Thymus (tissue), 11 donors: ENCODE measurements at regions not wholly inside any gene's neighbourhood (a gene's known extent, or its start where the extent isn't known, plus 50 kb on each side); places are given as distances from the start of the nearest gene placed in this dataset.

Experiments used
- DNase-seq, 9 donors: peaks; one replicate each; pipeline ENCODE4 v3.0.0-alpha.2; 2013; ENCODE audit warnings: low spot score in 9 of 9, low read depth in 6 of 9, missing footprints in 1 of 9
- H3K27ac ChIP-seq, 2 donors: one replicate each; pipeline ENCODE4 v1.5.1; 2013; ENCODE audit warnings: control low read depth in 1 of 2, low read depth in 1 of 2, low read length in 1 of 2, mild to moderate bottlenecking in 1 of 2, moderate library complexity in 1 of 2
- H3K27me3 ChIP-seq, 2 donors: one replicate each; pipeline ENCODE4 v1.5.1; 2013; ENCODE audit warnings: low read length in 1 of 2; ENCODE audit not compliant: control insufficient read depth in 2 of 2, insufficient read depth in 1 of 2
- H3K36me3 ChIP-seq, 2 donors: one replicate each; pipeline ENCODE4 v1.5.1; 2013; ENCODE audit warnings: low read length in 1 of 2, mild to moderate bottlenecking in 1 of 2, moderate library complexity in 1 of 2; ENCODE audit not compliant: control insufficient read depth in 2 of 2, insufficient read depth in 2 of 2
- H3K4me1 ChIP-seq, 2 donors: one replicate each; pipeline ENCODE4 v1.5.1; 2013; ENCODE audit warnings: low read length in 2 of 2; ENCODE audit not compliant: control insufficient read depth in 2 of 2, insufficient read depth in 2 of 2
- H3K4me3 ChIP-seq, 2 donors: one replicate each; pipeline ENCODE4 v1.5.1; 2013; ENCODE audit warnings: low read length in 2 of 2, control low read depth in 1 of 2, mild to moderate bottlenecking in 1 of 2
- H3K9me3 ChIP-seq, 2 donors: one replicate each; pipeline ENCODE4 v1.5.1; 2013; ENCODE audit warnings: low read length in 1 of 2, mild to moderate bottlenecking in 1 of 2; ENCODE audit not compliant: control insufficient read depth in 2 of 2, insufficient read depth in 1 of 2
- WGBS: extraction: QIAGEN DNeasy Blood & Tissue Kit; methylation state at CpG from one replicate; pipeline ENCODE4 v1.1.7; 2013; 5-methylcytosine and 5-hydroxymethylcytosine counted together
- donor health status: healthy.

DNA sequence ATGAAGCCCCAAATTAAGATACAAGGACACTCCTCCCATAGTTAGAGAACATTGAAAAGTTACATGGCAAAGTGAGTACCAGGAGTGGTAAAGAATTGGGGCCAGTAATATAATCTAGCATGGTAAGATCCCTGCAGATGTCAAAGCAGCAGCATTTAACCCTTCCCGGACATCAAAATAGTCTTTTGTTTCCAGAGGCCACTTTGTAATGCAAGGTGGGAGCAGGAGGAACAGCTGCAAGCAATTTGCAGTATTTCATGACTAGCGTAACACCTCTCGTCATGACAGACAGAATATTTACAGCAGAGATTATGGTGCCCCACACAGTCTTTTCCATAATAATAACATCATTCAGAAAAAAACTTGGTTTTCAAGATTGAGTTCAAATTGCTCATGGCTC is 123.2 kb upstream of the VGLL2 start:
- H3K9me3 ChIP-seq = peaks cover 0 to 7% of the 10 kb centered on the region in 2 donors
- H3K36me3 ChIP-seq = no peaks in the 10 kb centered on the region
- H3K4me3 ChIP-seq = no peak overlapping the region
- WGBS = 80% methylated on average over 3 of the region's 3 CpGs
- no peaks in the 10 kb centered on the region for H3K4me1 ChIP-seq
- H3K27ac ChIP-seq = no peak overlapping the region
- no peak for DNase-seq
- H3K27me3 ChIP-seq = no peaks in the 10 kb centered on the region

GRCh38 chr6:117142995-117143394 is 122.4 kb upstream of the VGLL2 start:
- no peak overlapping the region for H3K27ac ChIP-seq
- no peak overlapping the region for H3K4me3 ChIP-seq
- no peak for DNase-seq
- no peaks in the 10 kb centered on the region for H3K36me3 ChIP-seq
- no peaks in the 10 kb centered on the region for H3K27me3 ChIP-seq
- H3K9me3 ChIP-seq = peaks cover 0 to 7% of the 10 kb centered on the region in 2 donors
- 96% methylated on average over 1 of the region's 1 CpG for WGBS
- H3K4me1 ChIP-seq = no peaks in the 10 kb centered on the region

- DNase-seq = no peak
- H3K4me1 ChIP-seq = no peaks in the 10 kb centered on the region
- H3K4me3 ChIP-seq = no peak overlapping the region
- no peaks in the 10 kb centered on the region for H3K27me3 ChIP-seq
- WGBS = 54% methylated on average over 2 of the region's 2 CpGs
- no peak overlapping the region for H3K27ac ChIP-seq
- H3K36me3 ChIP-seq = no peaks in the 10 kb centered on the region
- H3K9me3 ChIP-seq = peaks cover 0 to 7% of the 10 kb centered on the region in 2 donors
Observed at GRCh38 chr6:117143647-117144046, 121.7 kb upstream of the VGLL2 start.

GRCh38 chr6:117145940-117146339 is 119.4 kb upstream of the VGLL2 start:
- Histone ChIP-seq H3K9me3 (peaks cover 0 to 14% of the 10 kb centered on the region in 2 donors), H3K36me3 (no peaks in the 10 kb centered on the region), H3K27ac (no peak overlapping the region), H3K4me1 (no peaks in the 10 kb centered on the region), H3K27me3 (no peaks in the 10 kb centered on the region), H3K4me3 (no peak overlapping the region)
- DNase-seq = no peak
- WGBS = 81% methylated on average over 2 of the region's 2 CpGs

DNA sequence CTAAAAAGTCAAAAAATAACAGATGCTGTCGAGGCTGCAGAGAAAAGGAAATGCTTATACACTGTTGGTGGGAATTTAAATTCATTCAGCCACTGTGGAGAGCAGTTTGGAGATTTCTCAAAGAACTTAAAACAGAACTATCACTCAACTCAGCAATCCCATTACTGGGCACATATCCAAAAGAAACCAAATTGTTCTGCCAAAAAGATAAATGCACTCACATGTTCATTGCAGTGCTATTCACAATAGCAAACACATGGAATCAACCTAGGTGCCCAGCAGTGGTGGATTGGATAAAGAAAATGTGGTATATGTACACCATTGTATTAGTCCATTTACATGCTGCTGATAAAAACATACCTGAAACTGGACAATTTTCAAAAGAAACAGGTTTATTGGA is 116.0 kb upstream of the VGLL2 start:
- H3K27ac ChIP-seq = no peak overlapping the region
- no peak overlapping the region for H3K4me3 ChIP-seq
- no peaks in the 10 kb centered on the region for H3K36me3 ChIP-seq
- H3K4me1 ChIP-seq = no peaks in the 10 kb centered on the region
- 20% methylated on average over 1 of the region's 1 CpG for WGBS
- DNase-seq = no peak
- no peaks in the 10 kb centered on the region for H3K27me3 ChIP-seq
- H3K9me3 ChIP-seq = peaks cover 0 to 14% of the 10 kb centered on the region in 2 donors

DNA sequence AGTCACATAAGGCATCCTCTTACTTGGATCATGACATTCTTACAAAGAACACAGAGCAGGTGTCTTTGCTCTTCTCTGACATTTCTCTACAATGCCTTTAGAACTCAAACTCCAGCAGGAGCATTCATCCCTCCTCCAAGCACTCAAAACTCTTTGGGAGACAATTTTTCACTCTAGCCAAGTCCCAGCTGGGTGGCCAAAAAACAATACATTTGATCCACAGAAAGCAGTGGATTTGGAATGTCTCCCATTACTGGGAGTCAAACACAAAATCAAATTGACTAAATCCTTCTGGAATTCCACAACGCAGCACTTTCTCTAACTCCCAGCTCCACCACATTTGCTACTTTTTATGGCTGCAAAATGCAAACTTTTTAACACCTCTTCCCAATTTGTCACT is 108.6 kb upstream of the VGLL2 start:
- DNase-seq = no peak
- Histone ChIP-seq H3K4me3 (no peak overlapping the region), H3K27me3 (no peaks in the 10 kb centered on the region), H3K9me3 (no peaks in the 10 kb centered on the region), H3K36me3 (no peaks in the 10 kb centered on the region), H3K4me1 (no peaks in the 10 kb centered on the region), H3K27ac (no peak overlapping the region)
- 52% methylated on average over 1 of the region's 1 CpG for WGBS

- H3K4me3 ChIP-seq = no peak overlapping the region
- DNase-seq = no peak
- no peaks in the 10 kb centered on the region for H3K36me3 ChIP-seq
- H3K9me3 ChIP-seq = no peaks in the 10 kb centered on the region
- H3K4me1 ChIP-seq = no peaks in the 10 kb centered on the region
- 89% methylated on average over 3 of the region's 3 CpGs for WGBS
- H3K27ac ChIP-seq = no peak overlapping the region
- no peaks in the 10 kb centered on the region for H3K27me3 ChIP-seq
Observed at GRCh38 chr6:117157448-117157847, 107.9 kb upstream of the VGLL2 start.

- Histone ChIP-seq H3K9me3 (no peaks in the 10 kb centered on the region), H3K27ac (no peak overlapping the region), H3K36me3 (no peaks in the 10 kb centered on the region), H3K27me3 (no peaks in the 10 kb centered on the region), H3K4me3 (no peak overlapping the region), H3K4me1 (no peaks in the 10 kb centered on the region)
- WGBS = 51% methylated on average over 2 of the region's 2 CpGs
- DNase-seq = no peak
Observed at GRCh38 chr6:117165911-117166499, 99.4 kb upstream of the VGLL2 start.

DNA sequence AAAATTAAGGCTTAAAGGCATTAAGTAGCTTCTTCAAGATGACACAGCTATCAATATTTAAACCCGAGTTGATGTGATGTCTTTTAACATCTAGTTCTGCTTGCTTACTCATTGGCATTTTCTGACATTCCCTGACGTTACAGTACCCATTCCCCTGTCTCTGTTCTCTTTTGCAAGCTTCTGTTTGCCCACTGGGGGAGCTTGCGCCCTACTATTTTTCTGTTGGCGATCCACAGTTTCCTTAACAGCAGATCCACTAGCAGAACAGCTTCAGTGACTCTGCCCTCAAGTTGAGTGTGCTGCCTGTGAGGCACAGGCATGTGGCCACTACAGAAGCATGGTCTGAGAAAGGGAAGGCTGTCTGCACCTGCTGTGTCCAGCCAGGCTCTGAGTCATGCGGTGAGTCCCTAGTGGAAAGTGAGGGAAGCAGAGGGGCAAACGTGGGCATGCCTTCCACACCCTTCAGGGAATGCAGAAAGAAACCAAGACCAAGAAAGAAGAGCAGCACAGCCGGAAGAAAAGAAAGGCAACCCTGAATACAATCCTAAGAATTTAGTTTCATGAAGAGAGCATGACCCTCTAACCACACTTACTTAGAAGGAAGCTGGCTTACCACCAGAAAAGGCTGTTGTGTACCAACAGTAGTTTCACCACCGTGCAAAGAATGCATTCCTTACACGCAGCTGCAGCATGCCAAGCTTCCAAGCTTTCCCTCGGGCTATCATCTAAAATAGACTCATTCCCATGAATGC is 97.7 kb upstream of the VGLL2 start:
- H3K9me3 ChIP-seq = no peaks in the 10 kb centered on the region
- H3K4me1 ChIP-seq = no peaks in the 10 kb centered on the region
- H3K4me3 ChIP-seq = no peak overlapping the region
- H3K27ac ChIP-seq = no peak overlapping the region
- no peaks in the 10 kb centered on the region for H3K36me3 ChIP-seq
- H3K27me3 ChIP-seq = no peaks in the 10 kb centered on the region
- WGBS = 72% methylated on average over 10 of the region's 10 CpGs
- no peak for DNase-seq
